RWPE1 (cell line): ENCODE measurements at regions not wholly inside any gene's neighbourhood (a gene's known extent, or its start where the extent isn't known, plus 50 kb on each side); places are given as distances from the start of the nearest gene placed in this dataset.

Experiments used
- CTCF ChIA-PET: fragments of 350-600 bp; sonication (Branson Sonifier 250); formaldehyde crosslinking; extraction: SDS; loops from one replicate; lab custom pipeline; 2021; lab: Yijun Ruan, JAX
- POLR2A ChIA-PET: fragments of 400-600 bp; formaldehyde crosslinking; extraction: SDS; loops from one replicate; lab custom pipeline; 2020; ENCODE audit warnings: antibody characterized with exemption; ENCODE audit not compliant: low non-redundant PET; lab: Yijun Ruan, JAX
- DNase-seq: peaks from one replicate; pipeline ENCODE4 v3.0.0; 2012; ENCODE audit warnings: low spot score
- H3K27ac ChIP-seq: fragments of 450-650 bp; 2 replicates; pipeline ENCODE4 v1.5.1; 2017
- TF ChIP-seq, protein P1 (sequence below): fragments of 450-650 bp; conservative IDR thresholded peaks from 2 replicates; pipeline ENCODE4 v1.5.1; 2017; ENCODE audit warnings: low read depth, mild to moderate bottlenecking

DNA sequence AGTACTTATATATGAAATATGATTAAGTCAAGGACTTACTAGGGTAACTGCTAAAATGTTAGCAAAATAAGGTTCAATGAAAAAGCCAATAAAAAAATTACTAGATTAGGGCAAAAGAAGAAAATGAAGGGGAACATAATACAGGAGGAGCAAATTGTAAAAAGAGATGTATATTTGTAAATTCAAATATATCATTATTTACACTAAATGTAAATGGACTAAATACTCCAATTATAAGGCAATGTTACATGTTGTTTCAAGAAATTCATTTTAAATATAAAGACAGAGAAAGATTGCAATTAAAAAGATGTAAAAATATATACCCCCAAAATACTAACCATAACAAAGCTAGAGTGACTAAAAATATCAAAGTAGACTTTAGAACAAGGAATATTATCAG is 134.1 kb downstream of the EFHB start:
- ChIA-PET CTCF (no interaction called here), POLR2A (no interaction called here)
- TF ChIP-seq, protein P1, sequence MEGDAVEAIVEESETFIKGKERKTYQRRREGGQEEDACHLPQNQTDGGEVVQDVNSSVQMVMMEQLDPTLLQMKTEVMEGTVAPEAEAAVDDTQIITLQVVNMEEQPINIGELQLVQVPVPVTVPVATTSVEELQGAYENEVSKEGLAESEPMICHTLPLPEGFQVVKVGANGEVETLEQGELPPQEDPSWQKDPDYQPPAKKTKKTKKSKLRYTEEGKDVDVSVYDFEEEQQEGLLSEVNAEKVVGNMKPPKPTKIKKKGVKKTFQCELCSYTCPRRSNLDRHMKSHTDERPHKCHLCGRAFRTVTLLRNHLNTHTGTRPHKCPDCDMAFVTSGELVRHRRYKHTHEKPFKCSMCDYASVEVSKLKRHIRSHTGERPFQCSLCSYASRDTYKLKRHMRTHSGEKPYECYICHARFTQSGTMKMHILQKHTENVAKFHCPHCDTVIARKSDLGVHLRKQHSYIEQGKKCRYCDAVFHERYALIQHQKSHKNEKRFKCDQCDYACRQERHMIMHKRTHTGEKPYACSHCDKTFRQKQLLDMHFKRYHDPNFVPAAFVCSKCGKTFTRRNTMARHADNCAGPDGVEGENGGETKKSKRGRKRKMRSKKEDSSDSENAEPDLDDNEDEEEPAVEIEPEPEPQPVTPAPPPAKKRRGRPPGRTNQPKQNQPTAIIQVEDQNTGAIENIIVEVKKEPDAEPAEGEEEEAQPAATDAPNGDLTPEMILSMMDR, result no peak
- H3K27ac ChIP-seq, result no peak overlapping the region
- no peak for DNase-seq

DNA sequence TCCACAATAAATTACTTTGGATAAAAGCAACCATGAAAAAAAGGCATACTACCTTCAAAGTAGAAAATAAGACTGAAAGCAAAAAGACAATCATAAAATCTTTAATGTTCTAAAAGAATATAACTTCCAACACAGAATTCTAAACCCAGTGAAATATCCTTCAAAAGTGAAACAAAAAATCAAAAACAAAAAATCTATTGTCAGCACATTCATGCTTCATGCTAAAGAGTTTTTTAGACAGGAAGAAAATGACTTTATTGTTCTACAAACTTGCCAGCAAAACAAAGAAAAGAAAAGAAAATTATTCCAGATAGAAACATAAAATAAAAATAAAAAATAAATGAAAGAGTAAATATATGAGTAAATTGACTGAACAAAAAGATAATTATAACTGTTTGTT is 134.9 kb downstream of the EFHB start:
- TF ChIP-seq, protein P1, result no peak
- DNase-seq, result no peak
- CTCF ChIA-PET, result no interaction called here
- POLR2A ChIA-PET, result no interaction called here
- no peak overlapping the region for H3K27ac ChIP-seq

DNA sequence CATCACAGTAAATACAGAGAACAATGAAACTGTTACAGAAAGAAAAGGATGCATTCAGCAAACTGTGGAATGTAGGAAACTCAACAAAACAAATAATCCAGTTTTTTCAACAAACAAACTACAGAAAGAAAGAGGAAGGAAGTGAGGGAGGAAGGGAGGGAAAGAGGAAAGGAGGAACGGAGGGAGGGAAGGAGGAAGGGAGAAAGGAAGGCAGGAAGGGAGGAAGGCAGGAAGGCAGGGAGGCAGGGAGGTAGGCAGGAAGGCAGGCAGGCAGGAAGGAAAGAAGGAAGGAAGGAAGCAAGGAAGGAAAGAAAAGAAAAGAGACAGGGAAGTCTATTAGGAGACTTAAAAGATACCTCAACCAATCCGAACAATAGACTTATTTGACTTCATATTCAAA is 135.7 kb downstream of the EFHB start:
- no peak for DNase-seq
- TF ChIP-seq, protein P1, result no peak
- CTCF ChIA-PET, result no interaction called here
- POLR2A ChIA-PET, result no interaction called here
- no peak overlapping the region for H3K27ac ChIP-seq

DNA sequence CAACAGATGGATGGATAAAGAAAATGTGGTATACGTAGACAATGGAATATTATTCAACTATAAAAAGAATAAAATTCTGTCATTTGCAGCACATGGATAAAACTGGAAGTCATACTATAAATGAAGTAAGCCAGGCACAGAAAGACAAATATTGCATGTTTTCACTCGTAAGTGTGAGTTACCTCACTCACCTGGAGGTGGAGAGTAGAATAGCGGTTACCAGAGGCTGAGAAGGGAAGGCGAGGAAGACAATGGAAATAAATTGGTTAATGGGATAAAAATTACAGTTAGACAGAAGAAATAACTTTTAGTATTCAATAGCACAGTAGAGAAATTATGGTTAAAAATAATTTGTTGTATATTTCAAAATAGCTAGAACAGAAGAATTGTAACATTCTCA is 141.6 kb downstream of the EFHB start:
- ChIA-PET CTCF (no interaction called here), POLR2A (no interaction called here)
- DNase-seq, result no peak
- no peak overlapping the region for H3K27ac ChIP-seq
- TF ChIP-seq, protein P1, result no peak

DNA sequence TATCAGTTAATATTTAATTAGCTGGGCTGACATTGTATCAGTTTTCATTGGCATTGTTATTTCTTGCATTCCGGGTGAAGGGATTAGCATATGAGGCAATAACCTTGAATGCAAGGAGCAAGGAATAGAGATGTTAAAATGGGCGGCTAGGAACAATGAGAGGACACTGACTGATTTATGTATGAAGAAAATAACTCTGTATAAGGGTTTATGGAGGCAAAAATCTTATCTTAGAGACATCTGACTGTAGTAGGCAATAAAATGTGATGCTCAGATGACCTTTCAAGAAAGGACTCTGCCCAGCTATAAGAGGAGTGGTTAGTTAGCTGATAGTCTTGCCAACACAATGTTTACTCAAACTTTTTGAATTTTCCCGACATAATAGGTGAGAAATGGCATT is 158.3 kb downstream of the EFHB start:
- H3K27ac ChIP-seq, result no peak overlapping the region
- POLR2A ChIA-PET, result no interaction called here
- DNase-seq, result no peak
- TF ChIP-seq, protein P1, result no peak
- CTCF ChIA-PET, result no interaction called here

DNA sequence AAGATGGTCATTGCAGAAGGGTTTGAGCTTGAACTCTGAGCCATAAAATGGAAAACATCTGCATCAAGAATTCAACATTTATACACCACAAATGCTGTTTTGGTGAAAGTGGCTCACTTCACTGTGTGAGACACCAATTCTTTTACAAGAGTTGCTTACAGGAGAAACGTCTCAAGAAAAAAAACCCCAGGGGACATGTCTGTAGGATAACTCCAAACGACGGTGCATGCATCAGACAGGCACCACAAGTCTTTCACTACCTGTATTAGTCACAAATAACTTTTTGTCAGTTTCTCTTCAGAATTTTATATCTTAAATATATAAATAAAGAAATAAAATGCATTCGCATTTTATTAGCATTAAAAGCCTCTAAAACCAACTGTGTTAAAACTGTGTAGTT is 164.3 kb downstream of the EFHB start:
- TF ChIP-seq, protein P1, result no peak
- ChIA-PET CTCF (no interaction called here), POLR2A (no interaction called here)
- no peak for DNase-seq
- no peak overlapping the region for H3K27ac ChIP-seq

DNA sequence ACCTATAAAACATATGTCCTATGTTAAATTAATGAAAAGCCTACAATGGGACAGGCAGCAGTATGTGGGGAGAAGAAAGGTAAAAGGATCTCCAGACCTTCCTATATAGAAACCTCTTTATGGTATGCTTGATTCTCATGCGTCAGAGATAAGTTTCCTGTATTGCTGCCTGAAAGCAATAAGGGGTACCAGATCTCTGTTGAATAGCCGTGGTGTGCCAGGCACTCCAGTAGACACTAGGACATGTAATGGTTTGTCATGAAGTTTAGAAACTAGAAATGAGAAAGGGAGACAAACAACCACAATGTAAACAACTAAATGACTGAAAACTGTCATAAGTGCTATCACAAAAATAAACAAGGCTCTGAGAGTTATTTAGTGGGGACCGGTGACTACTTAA is 168.1 kb downstream of the EFHB start:
- DNase-seq, result no peak
- ChIA-PET CTCF (no interaction called here), POLR2A (no interaction called here)
- TF ChIP-seq, protein P1, result no peak
- H3K27ac ChIP-seq, result no peak overlapping the region
